GM19467 (cell line): ENCODE measurements at regions not wholly inside any gene's neighbourhood (a gene's known extent, or its start where the extent isn't known, plus 50 kb on each side); places are given as distances from the start of the nearest gene placed in this dataset.

Source experiments
- ATAC-seq: cut with Tn5 transposase; IDR thresholded peaks from one replicate; pipeline ENCODE4 v1.9.1; 2021; ENCODE audit warnings: mild to moderate bottlenecking, moderate library complexity; ENCODE audit not compliant: unreplicated experiment

GRCh38 chrX:134718105-134718965 is 60.1 kb upstream of the PLAC1 start:
- peak; percentile 69 for ATAC-seq

GRCh38 chrX:134717698-134718097 is 59.4 kb upstream of the PLAC1 start:
- no peak for ATAC-seq

DNA sequence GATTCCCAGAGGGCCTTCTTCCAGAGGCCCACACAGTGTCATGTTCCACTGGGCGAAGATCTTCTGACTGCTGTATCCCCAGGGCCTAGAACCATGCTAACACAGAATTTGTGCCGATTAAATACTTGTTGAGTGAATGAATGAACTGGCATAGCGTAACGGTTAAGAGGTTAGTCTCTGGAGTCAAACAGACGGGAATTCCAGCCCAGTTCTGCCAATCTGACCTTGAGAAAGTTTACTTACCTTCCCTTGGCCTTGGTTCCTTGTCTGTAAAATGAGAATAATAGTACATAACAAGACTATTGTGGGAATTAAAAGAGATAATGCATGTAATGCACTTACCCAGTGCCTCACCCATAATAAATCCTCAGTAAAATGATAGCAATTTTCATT is 58.3 kb upstream of the PLAC1 start:
- ATAC-seq = no peak

GRCh38 chrX:134715930-134716619 is 57.8 kb upstream of the PLAC1 start:
- ATAC-seq = no peak

DNA sequence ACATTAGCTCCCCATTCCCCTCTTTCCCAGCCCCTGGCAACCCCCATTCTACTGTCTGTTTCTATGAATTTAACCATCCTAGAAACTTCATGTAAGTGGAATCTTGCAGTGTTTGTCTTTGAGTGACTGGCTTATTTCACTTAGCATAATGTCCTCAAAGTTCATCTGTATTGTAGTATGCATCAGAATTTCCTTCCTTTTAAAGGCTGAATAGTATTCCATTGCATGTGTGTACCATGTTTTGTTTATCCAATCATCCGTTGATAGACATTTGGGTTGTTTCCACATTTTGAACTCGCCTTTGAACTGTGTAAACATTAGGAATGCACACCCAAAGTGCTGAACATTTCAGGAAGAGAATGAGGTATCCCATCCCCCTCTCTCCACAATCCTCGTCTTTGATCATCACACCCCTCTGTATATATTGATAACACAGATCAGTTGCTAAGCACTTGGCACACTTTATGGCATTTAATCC is 56.4 kb upstream of the PLAC1 start:
- ATAC-seq = no peak

GRCh38 chrX:134713618-134714107 is 55.4 kb upstream of the PLAC1 start:
- ATAC-seq = no peak

GRCh38 chrX:134712272-134712671 is 54.0 kb upstream of the PLAC1 start:
- ATAC-seq = no peak

- ATAC-seq = no peak
Measured at GRCh38 chrX:134711135-134711921, 53.1 kb upstream of the PLAC1 start.
